ENCODE measurements at regions not wholly inside any gene's neighbourhood (a gene's known extent, or its start where the extent isn't known, plus 50 kb on each side); places are given as distances from the start of the nearest gene placed in this dataset.
A peak's percentile ranks its signal among the peaks of the same experiment; 100 is the strongest.
"Not testable (repeated sequence)": the region's sequence is repeated elsewhere in the genome, so short reads cannot be mapped to it uniquely, and the experiment has no call there.

GRCh38 chr2:150122871-150123613 is 364.4 kb downstream of the RND3 start:
- TF ChIP-seq CTCF (IDR thresholded peaks at IDR 0.05; ENCODE audit: insufficient read depth, low read depth, low read length): no peak
- DNase-seq (ENCODE audit: low read depth): peak; percentile 33
- H3K4me3 ChIP-seq (ENCODE audit: low read depth, low read length): no peak overlapping the region

- H3K4me3 ChIP-seq (ENCODE audit: low read depth, low read length): no peak overlapping the region
- no peak for DNase-seq (ENCODE audit: low read depth)
- TF ChIP-seq CTCF (IDR thresholded peaks at IDR 0.05; ENCODE audit: insufficient read depth, low read depth, low read length): no peak
Observed at GRCh38 chr2:150122156-150122555, 365.3 kb downstream of the RND3 start.

- H3K4me3 ChIP-seq (ENCODE audit: low read depth, low read length): no peak overlapping the region
- no peak for DNase-seq (ENCODE audit: low read depth)
- no peak for TF ChIP-seq CTCF (IDR thresholded peaks at IDR 0.05; ENCODE audit: insufficient read depth, low read depth, low read length)
Observed at GRCh38 chr2:150120326-150120955, 367.0 kb downstream of the RND3 start.

GRCh38 chr2:150119819-150120218 is 367.6 kb downstream of the RND3 start:
- TF ChIP-seq CTCF (IDR thresholded peaks at IDR 0.05; ENCODE audit: insufficient read depth, low read depth, low read length): no peak
- no peak for DNase-seq (ENCODE audit: low read depth)
- H3K4me3 ChIP-seq (ENCODE audit: low read depth, low read length): no peak overlapping the region

GRCh38 chr2:150114089-150114488 is 373.4 kb downstream of the RND3 start:
- DNase-seq (ENCODE audit: low read depth); H3K4me3 ChIP-seq (ENCODE audit: low read depth, low read length): not testable (repeated sequence)

GRCh38 chr2:150110548-150110947 is 376.9 kb downstream of the RND3 start:
- H3K4me3 ChIP-seq (ENCODE audit: low read depth, low read length): no peak overlapping the region
- DNase-seq (ENCODE audit: low read depth): peak; percentile 38
- no peak for TF ChIP-seq CTCF (IDR thresholded peaks at IDR 0.05; ENCODE audit: insufficient read depth, low read depth, low read length)

- no peak for TF ChIP-seq CTCF (IDR thresholded peaks at IDR 0.05; ENCODE audit: insufficient read depth, low read depth, low read length)
Observed at GRCh38 chr2:150109912-150110311, 377.6 kb downstream of the RND3 start.

More at GRCh38 chr2:150109912-150110311, 377.6 kb downstream of the RND3 start:
- H3K4me3 ChIP-seq (ENCODE audit: low read depth, low read length): no peak overlapping the region
- DNase-seq (ENCODE audit: low read depth): no peak
